IPS DF 4.7 (cell line): ENCODE measurements at regions not wholly inside any gene's neighbourhood (a gene's known extent, or its start where the extent isn't known, plus 50 kb on each side); places are given as distances from the start of the nearest gene placed in this dataset.

Experiments used
- DNase-seq: peaks from one replicate; pipeline ENCODE4 v3.0.0-alpha.2; 2013; ENCODE audit warnings: low spot score; ENCODE audit errors: extremely low read depth

- DNase-seq = no peak
Measured at GRCh38 chr13:32859707-32860292, 156.4 kb upstream of the KL start.

- no peak for DNase-seq
Measured at GRCh38 chr13:32861304-32861703, 154.9 kb upstream of the KL start.

GRCh38 chr13:32863596-32863995 is 152.6 kb upstream of the KL start:
- no peak for DNase-seq

- no peak for DNase-seq
Measured at GRCh38 chr13:32866921-32867320, 149.3 kb upstream of the KL start.

GRCh38 chr13:32877491-32877890 is 138.7 kb upstream of the KL start:
- DNase-seq = no peak

- DNase-seq = no peak
Measured at GRCh38 chr13:32878163-32878562, 138.1 kb upstream of the KL start.

- no peak for DNase-seq
Measured at GRCh38 chr13:32880636-32881035, 135.6 kb upstream of the KL start.

GRCh38 chr13:32881074-32881776 is 135.0 kb upstream of the KL start:
- DNase-seq = no peak

- no peak for DNase-seq
Measured at GRCh38 chr13:32881777-32882145, 134.5 kb upstream of the KL start.

- DNase-seq = no peak
Measured at GRCh38 chr13:32882691-32883090, 133.5 kb upstream of the KL start.

GRCh38 chr13:32883474-32883873 is 132.7 kb upstream of the KL start:
- no peak for DNase-seq

- DNase-seq = no peak
Measured at GRCh38 chr13:32887617-32888016, 128.6 kb upstream of the KL start.

GRCh38 chr13:32889986-32890565 is 126.1 kb upstream of the KL start:
- no peak for DNase-seq

- no peak for DNase-seq
Measured at GRCh38 chr13:32893176-32893575, 123.0 kb upstream of the KL start.

- DNase-seq = no peak
Measured at GRCh38 chr13:32894589-32895001, 121.6 kb upstream of the KL start.

GRCh38 chr13:32895296-32895695 is 120.9 kb upstream of the KL start:
- DNase-seq = no peak

- no peak for DNase-seq
Measured at GRCh38 chr13:32897296-32897695, 118.9 kb upstream of the KL start.

- no peak for DNase-seq
Measured at GRCh38 chr13:32902029-32902780, 114.0 kb upstream of the KL start.

- no peak for DNase-seq
Measured at GRCh38 chr13:32902874-32903273, 113.3 kb upstream of the KL start.

GRCh38 chr13:32903720-32904119 is 112.5 kb upstream of the KL start:
- DNase-seq = no peak

- DNase-seq = no peak
Measured at GRCh38 chr13:32904266-32904665, 112.0 kb upstream of the KL start.
